Smooth muscle cell (in vitro differentiated cells): ENCODE measurements at regions not wholly inside any gene's neighbourhood (a gene's known extent, or its start where the extent isn't known, plus 50 kb on each side); places are given as distances from the start of the nearest gene placed in this dataset.
A peak's percentile ranks its signal among the peaks of the same experiment; 100 is the strongest.

ENCODE experiments used
- DNase-seq: peaks from one replicate; lab custom pipeline; 2025; ENCODE audit not compliant: unreplicated experiment; lab: John Stamatoyannopoulos, UW
- H2AFZ ChIP-seq: fragments of 200-600 bp; sonication (generic); 2 replicates; pipeline ENCODE4 v1.6.0; 2016; ENCODE audit warnings: antibody characterized with exemption, low read depth, mild to moderate bottlenecking
- H3F3A ChIP-seq: fragments of 200-600 bp; sonication (generic); 2 replicates; pipeline ENCODE4 v1.6.0; 2017; ENCODE audit warnings: antibody characterized with exemption, low read depth
- H3K27ac ChIP-seq: fragments of 200-600 bp; sonication (generic); 2 replicates; pipeline ENCODE4 v1.5.1; 2016; ENCODE audit warnings: low read depth, mild to moderate bottlenecking
- H3K27me3 ChIP-seq: fragments of 200-600 bp; sonication (generic); 2 replicates; pipeline ENCODE4 v1.6.1; 2016; ENCODE audit warnings: low read depth, mild to moderate bottlenecking
- H3K36me3 ChIP-seq: fragments of 200-600 bp; sonication (generic); 2 replicates; pipeline ENCODE4 v1.5.1; 2016; ENCODE audit warnings: low read depth
- H3K4me1 ChIP-seq: fragments of 200-600 bp; sonication (generic); 2 replicates; pipeline ENCODE4 v1.5.1; 2016; ENCODE audit warnings: low read depth
- H3K4me2 ChIP-seq: fragments of 200-600 bp; sonication (generic); 2 replicates; pipeline ENCODE4 v1.6.0; 2016; ENCODE audit warnings: mild to moderate bottlenecking
- H3K4me3 ChIP-seq: fragments of 200-600 bp; sonication (generic); 2 replicates; pipeline ENCODE4 v1.5.1; 2016; ENCODE audit warnings: mild to moderate bottlenecking
- H3K79me2 ChIP-seq: fragments of 200-600 bp; sonication (generic); 2 replicates; pipeline ENCODE4 v1.6.0; 2016; ENCODE audit warnings: low read depth, mild to moderate bottlenecking
- H3K9ac ChIP-seq: fragments of 200-600 bp; sonication (generic); 2 replicates; pipeline ENCODE4 v1.6.0; 2016; ENCODE audit warnings: low read depth
- H3K9me3 ChIP-seq: fragments of 200-600 bp; sonication (generic); replicated peaks from 2 replicates; pipeline ENCODE4 v1.5.1; 2016; ENCODE audit warnings: low read depth
- H4K20me1 ChIP-seq: fragments of 200-600 bp; sonication (generic); 2 replicates; pipeline ENCODE4 v1.6.0; 2016; ENCODE audit warnings: low read depth
- CTCF ChIP-seq: fragments of 200-600 bp; sonication (generic); IDR thresholded peaks from 2 replicates; pipeline ENCODE4 v1.5.1; 2017; ENCODE audit warnings: borderline replicate concordance, mild to moderate bottlenecking, antibody characterized with exemption; ENCODE audit not compliant: insufficient read depth, poor library complexity, severe bottlenecking
- WGBS: methylation state at CpG from one replicate; pipeline ENCODE4 v1.1.7; 2016; ENCODE audit warnings: low lambda C conversion rate; 5-methylcytosine and 5-hydroxymethylcytosine counted together

- no peak overlapping the region for H3K27ac ChIP-seq
- no peaks in the 10 kb centered on the region for H3K27me3 ChIP-seq
- H3K4me3 ChIP-seq, result no peak overlapping the region
- WGBS, result 39% methylated on average over 1 of the region's 1 CpG
- H3K4me1 ChIP-seq, result peaks cover 30% of the 10 kb centered on the region
- H3K9me3 ChIP-seq, result no peaks in the 10 kb centered on the region
- H3K9ac ChIP-seq, result no peak overlapping the region
- no peak overlapping the region for H3K4me2 ChIP-seq
- no peak overlapping the region for H2AFZ ChIP-seq
- DNase-seq, result no peak
- no peaks in the 10 kb centered on the region for H3F3A ChIP-seq
- H3K79me2 ChIP-seq, result no peaks in the 10 kb centered on the region
- no peaks in the 10 kb centered on the region for H4K20me1 ChIP-seq
- no peaks in the 10 kb centered on the region for H3K36me3 ChIP-seq
- no peak for TF ChIP-seq CTCF
These were observed 1630.1 kb downstream of the MAT2B start for GRCh38 chr5:165135565-165135964.

GRCh38 chr5:165137701-165138100 lies 1632.3 kb downstream of the MAT2B start:
- Histone ChIP-seq H3K36me3 (no peaks in the 10 kb centered on the region), H3K9ac (no peak overlapping the region), H3K27ac (peak overlapping the region; percentile 41), H3K4me1 (peaks cover 37% of the 10 kb centered on the region), H4K20me1 (no peaks in the 10 kb centered on the region), H3K4me2 (peak overlapping the region; percentile 67), H3F3A (no peaks in the 10 kb centered on the region), H3K9me3 (no peaks in the 10 kb centered on the region), H3K4me3 (no peak overlapping the region), H3K27me3 (no peaks in the 10 kb centered on the region), H2AFZ (peak overlapping the region; percentile 70), H3K79me2 (no peaks in the 10 kb centered on the region)
- 14% methylated on average over 2 of the region's 2 CpGs for WGBS
- no peak for DNase-seq
- no peak for TF ChIP-seq CTCF

- H3K4me3 ChIP-seq, result peak overlapping the region; percentile 7
- H3F3A ChIP-seq, result no peaks in the 10 kb centered on the region
These were observed 1632.8 kb downstream of the MAT2B start for GRCh38 chr5:165138236-165138635.

More at GRCh38 chr5:165138236-165138635, 1632.8 kb downstream of the MAT2B start:
- peak overlapping the region; percentile 41 for H3K27ac ChIP-seq
- no peak for DNase-seq
- no peaks in the 10 kb centered on the region for H3K79me2 ChIP-seq
- H3K9ac ChIP-seq, result no peak overlapping the region
- WGBS, result 13% methylated on average over 7 of the region's 7 CpGs
- peaks cover 37% of the 10 kb centered on the region for H3K4me1 ChIP-seq
- peak overlapping the region; percentile 67 for H3K4me2 ChIP-seq
- H3K27me3 ChIP-seq, result no peaks in the 10 kb centered on the region
- H4K20me1 ChIP-seq, result no peaks in the 10 kb centered on the region
- H3K36me3 ChIP-seq, result no peaks in the 10 kb centered on the region
- no peak for TF ChIP-seq CTCF
- H2AFZ ChIP-seq, result peak overlapping the region; percentile 70
- H3K9me3 ChIP-seq, result no peaks in the 10 kb centered on the region
